ENCODE measurements at regions not wholly inside any gene's neighbourhood (a gene's known extent, or its start where the extent isn't known, plus 50 kb on each side); places are given as distances from the start of the nearest gene placed in this dataset.
"Not testable (repeated sequence)": the region's sequence is repeated elsewhere in the genome, so short reads cannot be mapped to it uniquely, and the experiment has no call there.

DNA sequence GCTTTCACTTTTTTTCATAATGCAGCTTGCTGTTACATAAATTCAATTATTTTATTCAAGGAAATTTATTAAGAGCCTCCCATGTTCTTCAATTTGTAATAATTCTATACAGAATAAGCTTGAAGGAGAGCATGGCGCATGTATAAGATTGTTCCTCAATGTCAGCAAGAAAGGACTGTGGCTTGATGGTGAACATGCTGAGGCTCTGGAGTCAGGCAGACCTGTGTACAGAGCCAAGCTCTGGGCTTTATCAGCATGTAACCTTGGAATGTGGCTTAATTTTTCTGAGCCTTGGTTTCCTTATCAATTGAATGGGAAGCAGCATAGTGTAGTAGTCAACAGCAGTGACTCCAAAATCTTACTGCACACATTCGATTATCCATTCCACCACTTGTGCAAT is 92.4 kb downstream of the JRKL start:
- TF ChIP-seq, protein P1, sequence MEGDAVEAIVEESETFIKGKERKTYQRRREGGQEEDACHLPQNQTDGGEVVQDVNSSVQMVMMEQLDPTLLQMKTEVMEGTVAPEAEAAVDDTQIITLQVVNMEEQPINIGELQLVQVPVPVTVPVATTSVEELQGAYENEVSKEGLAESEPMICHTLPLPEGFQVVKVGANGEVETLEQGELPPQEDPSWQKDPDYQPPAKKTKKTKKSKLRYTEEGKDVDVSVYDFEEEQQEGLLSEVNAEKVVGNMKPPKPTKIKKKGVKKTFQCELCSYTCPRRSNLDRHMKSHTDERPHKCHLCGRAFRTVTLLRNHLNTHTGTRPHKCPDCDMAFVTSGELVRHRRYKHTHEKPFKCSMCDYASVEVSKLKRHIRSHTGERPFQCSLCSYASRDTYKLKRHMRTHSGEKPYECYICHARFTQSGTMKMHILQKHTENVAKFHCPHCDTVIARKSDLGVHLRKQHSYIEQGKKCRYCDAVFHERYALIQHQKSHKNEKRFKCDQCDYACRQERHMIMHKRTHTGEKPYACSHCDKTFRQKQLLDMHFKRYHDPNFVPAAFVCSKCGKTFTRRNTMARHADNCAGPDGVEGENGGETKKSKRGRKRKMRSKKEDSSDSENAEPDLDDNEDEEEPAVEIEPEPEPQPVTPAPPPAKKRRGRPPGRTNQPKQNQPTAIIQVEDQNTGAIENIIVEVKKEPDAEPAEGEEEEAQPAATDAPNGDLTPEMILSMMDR (IDR thresholded peaks at IDR 0.05), result no peak
- no peak for DNase-seq (ENCODE audit: low spot score)
- ATAC-seq (ENCODE audit: low FRiP score), result no peak

DNA sequence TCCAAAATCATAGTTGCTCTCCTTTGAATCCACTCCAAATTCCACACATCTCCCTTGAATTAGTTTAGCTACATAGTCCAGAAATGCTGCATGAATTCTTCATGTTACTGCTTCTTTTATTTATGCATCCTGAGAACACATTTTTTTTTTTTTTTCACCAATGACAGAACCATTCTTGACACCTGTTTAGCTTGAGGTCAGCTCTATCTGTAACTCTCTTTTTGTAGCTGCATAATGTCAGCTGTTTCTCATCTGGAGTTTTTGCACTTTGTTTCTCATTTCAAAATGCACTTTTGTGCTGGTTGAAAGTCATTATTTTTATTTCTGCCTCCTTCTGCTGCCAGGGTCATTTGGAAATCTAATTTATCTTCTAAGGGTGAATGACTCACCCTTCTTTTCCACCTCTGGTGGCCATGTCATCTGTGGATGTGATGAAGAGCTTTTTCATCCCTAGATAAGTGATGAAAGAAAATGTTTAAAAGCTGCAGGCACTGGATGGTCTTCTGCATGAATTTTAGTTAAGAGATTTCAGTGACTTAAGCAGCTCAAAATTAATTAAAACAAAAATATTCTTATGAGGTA is 93.7 kb downstream of the JRKL start:
- ATAC-seq (ENCODE audit: low FRiP score) (no peak), DNase-seq (ENCODE audit: low spot score) (no peak)
- TF ChIP-seq, protein P1 (IDR thresholded peaks at IDR 0.05), result no peak

DNA sequence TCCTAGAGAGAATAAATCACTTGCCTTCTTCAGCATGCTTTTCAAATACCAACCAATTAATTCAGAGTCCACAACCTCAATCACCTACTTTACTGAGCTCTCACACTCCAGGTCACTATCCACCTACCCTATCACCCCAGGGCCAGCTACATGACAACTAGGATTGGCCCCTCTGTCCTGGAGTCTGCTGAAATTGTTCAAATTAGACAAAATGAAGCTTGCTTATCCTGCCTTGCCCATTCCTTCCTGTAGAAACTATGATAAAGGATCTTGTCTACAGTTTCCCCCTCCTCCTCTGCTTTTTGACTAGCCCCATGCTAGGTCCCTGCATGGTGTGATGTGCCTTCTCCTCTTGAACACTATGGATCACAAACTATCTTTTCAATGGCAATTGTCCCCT is 94.5 kb downstream of the JRKL start:
- DNase-seq (ENCODE audit: low spot score), result no peak
- TF ChIP-seq, protein P1 (IDR thresholded peaks at IDR 0.05), result no peak
- ATAC-seq (ENCODE audit: low FRiP score), result no peak

DNA sequence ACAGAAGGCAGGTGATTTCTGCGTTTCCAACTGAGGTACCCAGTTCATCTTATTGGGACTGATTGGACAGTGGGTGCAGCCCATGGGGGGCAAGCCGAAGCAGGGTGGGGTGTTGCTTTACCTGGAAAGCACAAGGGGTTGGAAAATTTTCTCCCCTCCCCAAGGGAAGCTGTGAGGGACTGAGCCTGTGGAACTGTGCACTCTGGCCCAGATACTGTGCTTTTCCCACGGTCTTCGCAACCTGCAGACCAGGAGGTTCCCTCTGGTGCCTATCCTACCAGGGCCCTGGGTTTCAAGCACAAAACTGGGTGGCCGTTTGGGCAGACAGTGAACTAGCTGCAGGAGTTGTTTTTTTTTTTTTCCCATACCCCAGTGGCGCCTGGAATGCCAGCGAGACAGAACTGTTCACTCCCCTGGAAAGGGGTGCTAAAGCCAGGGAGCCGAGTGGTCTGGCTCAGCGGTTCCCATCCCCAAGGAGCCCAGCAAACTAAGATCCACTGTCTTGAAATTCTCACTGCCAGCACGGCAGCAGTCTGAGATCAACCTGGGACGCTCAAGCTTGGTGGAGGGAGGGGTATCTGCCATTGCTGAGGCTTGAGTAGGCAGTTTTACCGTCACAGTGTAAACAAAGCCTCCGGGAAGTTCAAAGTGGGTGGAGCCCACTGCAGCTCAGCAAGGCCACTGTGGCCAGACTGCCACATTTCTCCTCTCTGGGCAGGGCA is 97.2 kb downstream of the JRKL start:
- ATAC-seq (ENCODE audit: low FRiP score) (no peak), DNase-seq (ENCODE audit: low spot score) (no peak)

DNA sequence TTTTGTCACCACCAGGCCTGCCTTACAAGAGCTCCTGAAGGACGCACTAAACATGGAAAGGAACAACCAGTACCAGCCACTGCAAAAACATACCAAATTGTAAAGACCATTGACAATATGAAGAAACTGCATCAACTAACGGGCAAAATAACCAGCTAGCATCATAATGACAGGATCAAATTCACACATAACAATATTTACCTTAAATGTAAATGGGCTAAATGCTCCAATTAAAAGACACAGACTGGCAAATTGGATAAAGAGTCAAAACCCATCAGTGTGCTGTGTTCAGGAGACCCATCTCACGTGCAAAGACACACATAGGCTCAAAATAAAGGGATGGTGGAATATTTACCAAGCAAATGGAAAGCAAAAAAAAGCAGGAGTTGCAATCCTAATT is 99.1 kb downstream of the JRKL start:
- not testable (repeated sequence) for DNase-seq (ENCODE audit: low spot score); ATAC-seq (ENCODE audit: low FRiP score)

More for the DNA sequence above, 97.2 kb downstream of the JRKL start:
- TF ChIP-seq, protein P1 (IDR thresholded peaks at IDR 0.05), result no peak

DNA sequence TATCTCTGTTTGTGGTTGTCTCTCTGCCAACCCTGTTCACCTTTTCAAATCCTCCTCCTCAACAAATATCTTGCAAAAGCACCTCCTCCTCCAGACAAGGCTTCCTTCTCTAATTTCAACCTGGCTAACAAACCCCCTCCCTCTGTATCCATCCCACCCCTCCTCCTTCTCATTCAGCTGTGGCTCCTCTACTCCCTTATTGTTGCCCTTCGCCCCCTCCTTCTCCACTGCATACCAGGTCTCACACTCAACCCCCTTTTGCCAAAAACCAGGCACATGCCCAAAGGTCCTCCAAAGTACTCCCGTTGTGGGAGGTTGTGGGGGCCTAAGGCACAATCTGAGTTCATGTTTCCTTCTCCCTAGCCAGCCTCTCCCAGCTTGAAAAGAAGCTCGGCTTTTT is 110.6 kb downstream of the JRKL start:
- ATAC-seq (ENCODE audit: low FRiP score), result no peak
- TF ChIP-seq, protein P1 (IDR thresholded peaks at IDR 0.05), result no peak
- DNase-seq (ENCODE audit: low spot score), result no peak

DNA sequence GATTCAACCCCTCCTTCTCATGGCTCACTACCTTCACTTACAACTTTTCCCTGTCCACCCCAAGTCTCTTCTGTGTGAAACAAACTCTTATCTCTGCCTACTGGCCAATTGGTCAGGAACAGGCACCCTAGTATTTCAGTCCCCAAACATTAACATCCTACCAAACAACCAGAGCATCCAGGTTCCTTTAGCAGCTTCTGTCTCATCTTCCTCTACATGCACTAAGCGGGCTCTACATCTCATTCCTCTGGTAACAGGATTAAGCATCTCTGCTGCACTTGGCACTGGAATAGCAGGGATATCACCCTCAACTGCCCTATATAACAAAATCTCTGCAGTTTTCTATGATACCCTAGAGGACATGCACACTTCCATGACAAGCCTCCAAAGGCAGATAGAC is 116.2 kb downstream of the JRKL start:
- TF ChIP-seq, protein P1 (IDR thresholded peaks at IDR 0.05), result no peak
- no peak for ATAC-seq (ENCODE audit: low FRiP score)
- no peak for DNase-seq (ENCODE audit: low spot score)
